Bronchial epithelial cell (primary cell): ENCODE measurements at regions not wholly inside any gene's neighbourhood (a gene's known extent, or its start where the extent isn't known, plus 50 kb on each side); places are given as distances from the start of the nearest gene placed in this dataset.

Experiments used
- DNase-seq: peaks from one replicate; pipeline ENCODE4 v3.0.0-alpha.2; 2010; ENCODE audit warnings: low read depth
- FAIRE-seq: peaks from 2 replicates; lab custom pipeline; 2011; peaks lifted over from hg19 to GRCh38; lab: Jason Lieb, UNC
- H3K27me3 ChIP-seq: 2 replicates; pipeline ENCODE4 v1.5.1; 2011; ENCODE audit warnings: low read length; ENCODE audit not compliant: control insufficient read depth, insufficient read depth
- H3K36me3 ChIP-seq: 2 replicates; pipeline ENCODE4 v1.5.1; 2011; ENCODE audit warnings: low read length; ENCODE audit not compliant: control insufficient read depth, insufficient read depth
- H3K4me3 ChIP-seq: 2 replicates; pipeline ENCODE4 v1.5.1; 2011; ENCODE audit warnings: mild to moderate bottlenecking, low read depth, low read length, control low read depth
- CTCF ChIP-seq: IDR thresholded peaks from 2 replicates; pipeline ENCODE4 v1.5.1; 2011; ENCODE audit warnings: mild to moderate bottlenecking, moderate library complexity, low read length, control low read depth, inconsistent platforms; ENCODE audit not compliant: insufficient read depth, severe bottlenecking

DNA sequence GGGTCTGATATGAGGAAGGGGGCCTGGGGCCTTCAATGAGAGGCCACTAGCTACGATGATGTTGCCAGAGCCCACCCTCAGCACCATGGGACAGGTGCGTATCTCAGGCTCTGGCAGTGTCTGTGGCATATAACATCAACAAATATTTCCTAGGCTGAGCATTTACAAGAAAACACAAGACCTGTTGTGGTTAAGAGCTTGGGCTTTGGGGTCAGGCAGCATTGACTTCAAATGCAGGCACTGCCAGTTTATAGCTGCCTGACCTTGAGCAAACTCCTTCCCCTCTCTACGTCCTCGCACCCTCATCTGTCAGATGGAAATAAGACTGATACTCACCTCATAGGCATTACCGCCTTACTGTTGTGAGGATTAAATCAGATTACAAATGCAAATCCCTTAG is 156.0 kb downstream of the KATNAL1 start:
- peaks cover 1% of the 10 kb centered on the region for H3K27me3 ChIP-seq
- no peak overlapping the region for H3K4me3 ChIP-seq
- no peak for TF ChIP-seq CTCF
- H3K36me3 ChIP-seq, result no peaks in the 10 kb centered on the region
- no peak for FAIRE-seq
- no peak for DNase-seq

DNA sequence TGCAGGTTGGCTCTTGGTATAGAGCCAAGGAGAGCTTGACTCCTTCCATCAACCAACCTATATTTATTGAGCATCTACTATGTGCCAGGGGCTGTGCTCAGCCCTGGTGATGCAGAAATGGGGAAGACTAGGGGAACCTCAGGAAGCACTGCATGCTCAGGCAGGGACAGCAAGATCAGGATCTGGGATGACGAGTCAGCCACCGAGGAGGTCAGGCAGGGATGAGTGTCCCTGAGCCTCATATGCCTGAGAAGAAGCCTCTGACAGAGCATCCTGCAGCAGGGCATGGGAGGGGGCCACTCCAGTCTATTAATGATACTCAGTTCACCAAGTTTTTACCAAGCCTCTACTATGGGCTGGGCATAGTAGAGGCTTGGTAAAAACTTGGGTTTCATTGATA is 158.1 kb downstream of the KATNAL1 start:
- no peak for FAIRE-seq
- H3K36me3 ChIP-seq, result no peaks in the 10 kb centered on the region
- TF ChIP-seq CTCF, result no peak
- H3K27me3 ChIP-seq, result peaks cover 1% of the 10 kb centered on the region
- H3K4me3 ChIP-seq, result no peak overlapping the region
- DNase-seq, result no peak

DNA sequence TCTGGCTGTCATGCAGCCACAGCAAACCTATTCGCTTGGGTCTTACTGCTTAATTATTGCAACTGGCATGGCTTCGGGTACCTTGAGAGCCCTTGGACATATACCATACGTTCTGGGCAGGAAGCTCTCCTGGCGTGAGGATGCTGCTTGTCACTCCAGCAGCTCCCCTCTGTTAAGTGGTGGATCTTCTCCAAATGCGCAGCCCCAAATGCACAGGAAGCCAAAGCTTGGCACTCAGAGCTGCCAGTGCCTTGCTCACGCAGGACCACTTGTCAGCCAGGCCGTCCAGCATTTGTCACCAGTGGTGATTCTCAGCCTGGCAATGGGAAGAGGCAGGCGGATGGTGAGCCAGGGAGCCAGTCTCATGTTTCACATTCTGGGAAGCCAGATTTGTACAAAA is 158.6 kb downstream of the KATNAL1 start:
- no peak overlapping the region for H3K4me3 ChIP-seq
- TF ChIP-seq CTCF, result no peak
- H3K36me3 ChIP-seq, result no peaks in the 10 kb centered on the region
- peaks cover 1% of the 10 kb centered on the region for H3K27me3 ChIP-seq
- DNase-seq (no peak), FAIRE-seq (no peak)

- Histone ChIP-seq H3K27me3 (peaks cover 1% of the 10 kb centered on the region), H3K4me3 (no peak overlapping the region), H3K36me3 (no peaks in the 10 kb centered on the region)
- DNase-seq (no peak), FAIRE-seq (no peak)
- no peak for TF ChIP-seq CTCF
Measured at GRCh38 chr13:30148171-30148754, 159.1 kb downstream of the KATNAL1 start.

GRCh38 chr13:30147421-30147820 is 159.9 kb downstream of the KATNAL1 start:
- Histone ChIP-seq H3K4me3 (no peak overlapping the region), H3K27me3 (peaks cover 1% of the 10 kb centered on the region), H3K36me3 (no peaks in the 10 kb centered on the region)
- FAIRE-seq, result no peak
- no peak for TF ChIP-seq CTCF
- no peak for DNase-seq

- TF ChIP-seq CTCF, result no peak
- FAIRE-seq, result no peak
- Histone ChIP-seq H3K4me3 (no peak overlapping the region), H3K36me3 (no peaks in the 10 kb centered on the region), H3K27me3 (peaks cover 1% of the 10 kb centered on the region)
- DNase-seq, result no peak
Measured at GRCh38 chr13:30147015-30147414, 160.3 kb downstream of the KATNAL1 start.
